ENCODE measurements at regions not wholly inside any gene's neighbourhood (a gene's known extent, or its start where the extent isn't known, plus 50 kb on each side); places are given as distances from the start of the nearest gene placed in this dataset.

GRCh38 chr2:83596592-83597282 is 862.3 kb downstream of the SUCLG1 start:
- DNase-seq: no peak

DNA sequence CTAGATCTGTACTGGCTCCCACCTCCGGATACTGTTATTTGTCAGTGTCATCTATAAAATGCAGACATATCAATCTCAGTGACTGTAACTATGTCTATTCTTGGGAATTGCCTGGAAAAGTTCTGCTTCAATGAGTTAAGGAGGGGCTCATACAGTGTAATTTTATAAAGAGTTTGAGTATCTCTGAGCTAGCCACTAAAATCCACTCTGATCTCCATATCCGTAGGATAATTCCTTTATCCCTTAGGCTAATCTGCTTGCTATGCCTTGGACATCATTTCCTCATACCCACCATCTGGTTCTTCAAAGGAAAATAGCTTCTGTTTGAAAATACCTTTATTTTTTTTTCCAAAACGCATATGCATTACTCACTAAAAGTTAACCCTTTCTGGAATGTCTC is 863.2 kb downstream of the SUCLG1 start:
- DNase-seq: no peak

- DNase-seq: no peak
These were observed 863.9 kb downstream of the SUCLG1 start for GRCh38 chr2:83595121-83595690.

GRCh38 chr2:83594241-83595120 is 864.6 kb downstream of the SUCLG1 start:
- DNase-seq: no peak

DNA sequence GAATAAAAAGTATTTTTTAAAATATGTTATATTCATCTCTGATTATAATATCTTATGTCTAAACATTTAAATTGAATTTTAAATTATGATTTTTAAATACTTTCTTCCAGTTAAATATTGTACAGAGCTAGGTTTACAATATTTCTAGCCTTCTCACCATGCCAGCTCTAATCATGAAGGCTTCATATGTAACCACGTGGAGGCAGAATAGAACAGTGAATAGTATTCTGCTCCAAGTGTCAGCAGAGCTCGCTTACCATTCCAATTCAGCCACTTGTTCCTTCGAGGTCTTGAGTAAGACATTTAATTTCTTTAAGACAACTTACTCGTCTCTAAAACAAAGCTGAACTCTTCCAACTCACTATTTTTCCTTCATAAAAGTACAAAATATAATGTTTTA is 871.8 kb downstream of the SUCLG1 start:
- no peak for DNase-seq

- DNase-seq: no peak
These were observed 873.8 kb downstream of the SUCLG1 start for GRCh38 chr2:83585250-83585649.

- DNase-seq: no peak
These were observed 874.4 kb downstream of the SUCLG1 start for GRCh38 chr2:83584672-83585071.

- DNase-seq: no peak
These were observed 876.5 kb downstream of the SUCLG1 start for GRCh38 chr2:83582589-83582988.

GRCh38 chr2:83579507-83579906 is 879.6 kb downstream of the SUCLG1 start:
- no peak for DNase-seq

- no peak for DNase-seq
These were observed 880.7 kb downstream of the SUCLG1 start for GRCh38 chr2:83578405-83578804.

DNA sequence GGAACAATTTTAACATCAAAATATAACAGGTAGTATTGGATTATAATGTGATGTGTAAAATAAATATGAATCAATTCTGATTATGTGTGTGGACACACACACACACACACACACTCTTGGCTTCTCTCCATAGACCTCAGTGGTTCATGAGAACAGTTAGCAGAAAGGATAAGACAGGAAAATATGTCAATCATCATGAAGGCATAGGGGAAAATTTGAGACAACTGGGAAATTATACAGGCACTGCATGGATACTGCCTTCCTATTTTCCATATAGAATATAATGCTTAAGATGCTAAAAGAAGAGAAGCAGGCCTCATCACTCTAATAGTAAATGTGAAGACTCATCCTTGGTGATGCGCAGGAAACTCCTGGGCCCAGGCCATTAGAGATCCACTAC is 884.5 kb downstream of the SUCLG1 start:
- no peak for DNase-seq

GRCh38 chr2:83573060-83573459 is 886.0 kb downstream of the SUCLG1 start:
- DNase-seq: no peak

GRCh38 chr2:83572400-83572799 is 886.7 kb downstream of the SUCLG1 start:
- no peak for DNase-seq

DNA sequence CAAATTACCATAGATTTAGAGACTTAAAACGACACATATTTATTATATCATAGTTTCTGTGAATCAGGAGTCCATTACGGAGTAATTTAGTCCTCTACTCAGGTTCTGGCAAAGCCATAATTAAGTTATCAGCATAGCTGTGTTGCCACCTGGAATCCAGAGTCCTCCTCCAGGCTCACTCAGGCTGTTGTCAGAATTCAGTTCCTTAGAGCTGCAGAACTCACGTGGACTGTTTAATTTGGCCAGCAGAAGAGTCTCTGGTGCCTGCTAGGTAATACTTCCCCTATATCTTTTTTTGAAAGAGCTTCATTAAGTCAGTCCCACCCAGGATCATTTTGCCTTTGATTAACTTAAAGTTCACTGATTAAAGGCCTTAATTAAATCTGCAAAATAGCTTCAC is 891.5 kb downstream of the SUCLG1 start:
- no peak for DNase-seq

GRCh38 chr2:83565626-83566025 is 893.5 kb downstream of the SUCLG1 start:
- DNase-seq: no peak

DNA sequence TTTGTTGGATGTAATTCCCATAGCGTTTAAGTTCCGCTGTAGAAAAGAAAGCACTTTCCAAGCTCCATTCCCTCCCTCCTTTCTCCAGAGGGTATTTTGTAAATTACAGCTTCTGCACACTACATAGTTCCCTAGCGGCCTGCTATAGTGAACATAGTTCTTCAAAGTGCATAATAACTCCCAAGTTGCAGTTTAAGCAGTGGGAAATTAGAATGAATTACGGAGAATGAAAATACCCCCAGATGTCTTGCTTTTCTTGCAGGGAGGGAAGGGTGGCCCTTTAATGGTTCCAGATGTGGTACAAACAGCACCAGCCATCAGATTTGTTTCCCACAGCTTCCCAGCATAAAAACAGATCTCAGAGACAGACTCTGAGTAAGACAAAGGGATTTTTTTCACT is 893.9 kb downstream of the SUCLG1 start:
- no peak for DNase-seq

DNA sequence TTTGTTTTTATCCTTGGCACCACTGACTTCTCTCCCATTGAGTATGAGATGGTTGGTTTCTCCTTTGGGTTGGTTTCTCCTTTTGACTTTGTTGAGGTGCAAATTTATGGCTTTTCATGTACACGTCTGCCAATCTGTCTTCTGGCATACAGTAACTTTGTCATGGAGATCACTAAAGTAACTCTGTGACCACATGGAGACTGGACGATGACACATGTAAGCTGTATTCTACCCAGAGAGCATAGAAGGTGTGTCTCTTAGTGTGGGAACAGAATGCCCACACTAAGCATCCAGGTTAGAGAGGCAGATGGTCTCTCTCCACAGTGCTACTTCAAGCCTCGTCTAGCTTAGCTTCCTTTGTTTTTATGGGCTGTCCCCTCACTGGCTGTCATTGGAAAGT is 897.5 kb downstream of the SUCLG1 start:
- DNase-seq: no peak

DNA sequence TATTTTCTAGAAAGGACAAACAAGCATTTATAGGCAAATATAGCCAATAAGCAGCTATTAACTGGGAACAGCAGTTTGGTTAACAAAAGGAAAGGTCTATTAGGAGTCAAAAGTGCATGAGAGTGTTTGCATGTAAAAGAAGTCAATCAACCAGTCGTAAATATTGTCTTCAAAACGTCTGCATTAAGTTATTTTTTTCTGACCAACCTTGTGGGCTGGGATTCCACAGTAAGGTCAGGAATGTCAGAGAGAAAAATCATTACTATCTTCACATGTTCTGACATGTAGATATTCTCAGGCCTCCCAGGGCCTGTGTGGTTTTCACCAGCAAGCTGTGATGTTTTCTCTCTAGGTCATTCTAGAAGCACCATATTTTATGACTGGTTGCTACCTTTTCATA is 922.5 kb downstream of the SUCLG1 start:
- DNase-seq: no peak

DNA sequence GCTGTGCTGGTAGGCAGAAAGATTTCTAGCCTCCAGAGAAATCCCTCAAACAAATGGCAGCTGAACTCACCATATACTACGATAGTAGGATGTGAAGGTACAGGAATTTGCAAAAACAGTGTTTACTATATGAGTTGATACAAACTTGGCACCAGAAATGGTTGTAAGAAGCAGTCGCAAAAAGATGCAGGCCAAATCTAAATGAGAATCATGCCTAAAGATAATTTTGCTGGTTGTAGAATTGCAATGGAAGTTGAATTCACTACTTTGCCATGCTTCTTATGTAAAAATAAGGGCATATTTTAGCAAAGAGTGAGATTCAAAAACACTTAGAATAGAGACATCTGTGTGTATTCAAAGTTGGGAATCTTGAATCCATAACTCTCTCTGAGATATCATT is 924.7 kb downstream of the SUCLG1 start:
- DNase-seq: no peak

GRCh38 chr2:83531206-83531826 is 927.8 kb downstream of the SUCLG1 start:
- no peak for DNase-seq

DNA sequence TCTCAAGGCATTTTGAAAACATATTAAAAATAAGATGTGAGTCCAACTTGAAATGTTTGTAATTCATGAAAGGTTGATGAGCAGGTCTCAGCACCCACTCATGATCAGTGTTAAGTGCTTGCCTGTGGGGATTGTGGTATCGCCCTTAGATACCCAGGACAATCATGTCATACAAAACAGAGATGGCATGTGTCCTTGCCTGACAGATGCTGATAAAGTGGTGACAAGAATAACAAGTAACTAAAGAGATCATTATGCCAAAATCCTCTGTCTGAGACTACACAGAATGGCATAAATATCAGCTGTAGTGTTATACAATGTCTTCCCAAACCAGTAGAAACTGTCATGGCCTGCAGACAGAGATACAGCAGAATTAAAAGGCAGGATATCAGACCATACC is 930.3 kb downstream of the SUCLG1 start:
- DNase-seq: no peak

- no peak for DNase-seq
These were observed 936.1 kb downstream of the SUCLG1 start for GRCh38 chr2:83522891-83523493.

DNA sequence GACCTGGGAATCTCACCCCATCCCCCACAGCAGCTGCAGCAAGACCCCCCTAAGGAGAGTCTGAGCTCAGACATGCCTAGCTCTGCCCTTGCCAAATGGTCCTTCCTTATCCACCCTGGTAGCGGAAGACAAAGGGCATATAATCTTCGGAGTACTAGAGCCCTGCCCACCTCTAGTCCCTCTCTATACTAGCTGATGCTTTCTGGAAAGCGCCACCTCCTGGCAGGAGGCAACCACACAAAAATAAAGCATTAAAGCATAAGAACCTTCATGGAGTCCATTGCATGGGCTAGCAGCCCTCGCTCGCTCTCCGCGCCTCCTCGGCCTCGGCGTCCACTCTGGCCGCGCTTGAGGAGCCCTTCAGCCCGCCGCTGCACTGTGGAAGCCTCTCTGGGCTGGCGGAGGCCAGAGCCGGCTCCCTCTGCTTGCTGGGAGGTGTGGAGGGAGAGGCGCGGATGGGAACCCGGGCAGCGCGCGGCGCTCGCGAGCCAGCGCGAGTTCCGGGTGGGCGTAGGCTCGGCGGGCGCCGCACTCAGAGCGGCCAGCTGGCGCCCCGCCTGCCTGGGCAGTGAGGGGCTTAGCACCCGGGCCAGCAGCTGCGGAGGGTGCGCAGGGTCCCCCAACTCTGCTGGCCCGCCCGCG is 941.2 kb downstream of the SUCLG1 start:
- DNase-seq: no peak
